Activated naive CD8-positive, alpha-beta T cell (primary cell): ENCODE measurements at regions not wholly inside any gene's neighbourhood (a gene's known extent, or its start where the extent isn't known, plus 50 kb on each side); places are given as distances from the start of the nearest gene placed in this dataset.
"Not testable (repeated sequence)": the region's sequence is repeated elsewhere in the genome, so short reads cannot be mapped to it uniquely, and the experiment has no call there.

Source experiments
- H3K27ac Mint-ChIP-seq: one replicate; pipeline ENCODE4 v1.8.0; 2021; ENCODE audit warnings: mixed read lengths
- H3K27me3 Mint-ChIP-seq: one replicate; pipeline ENCODE4 v1.8.0; 2021; ENCODE audit warnings: mixed read lengths
- H3K36me3 Mint-ChIP-seq: one replicate; pipeline ENCODE4 v1.8.0; 2021; ENCODE audit warnings: mixed read lengths
- H3K4me1 Mint-ChIP-seq: one replicate; pipeline ENCODE4 v1.8.0; 2021; ENCODE audit warnings: low read depth, mixed read lengths
- H3K4me3 Mint-ChIP-seq: one replicate; pipeline ENCODE4 v1.8.0; 2021; ENCODE audit warnings: mild to moderate bottlenecking, mixed read lengths
- H3K9me3 Mint-ChIP-seq: one replicate; pipeline ENCODE4 v1.8.0; 2021; ENCODE audit warnings: low read depth, mixed read lengths

- H3K4me1 Mint-ChIP-seq, H3K36me3 Mint-ChIP-seq, H3K9me3 Mint-ChIP-seq, H3K27ac Mint-ChIP-seq: not testable (repeated sequence)
- H3K4me3 Mint-ChIP-seq, result peak overlapping the region; percentile 75
- peaks cover 10% of the 10 kb centered on the region for H3K27me3 Mint-ChIP-seq
Observed at GRCh38 chr17:20840453-20840852, 202.4 kb downstream of the USP22 start.

- Mint-ChIP-seq H3K4me3 (peak overlapping the region; percentile 78), H3K27me3 (peaks cover 10% of the 10 kb centered on the region)
- H3K4me1 Mint-ChIP-seq, H3K36me3 Mint-ChIP-seq, H3K9me3 Mint-ChIP-seq, H3K27ac Mint-ChIP-seq: not testable (repeated sequence)
Observed at GRCh38 chr17:20840987-20841865, 201.6 kb downstream of the USP22 start.

- H3K27me3 Mint-ChIP-seq, result peaks cover 10% of the 10 kb centered on the region
Observed at GRCh38 chr17:20842012-20842411, 200.8 kb downstream of the USP22 start.

GRCh38 chr17:20843261-20843660 lies 199.6 kb downstream of the USP22 start:
- not testable (repeated sequence) for H3K4me1 Mint-ChIP-seq, H3K27ac Mint-ChIP-seq, H3K36me3 Mint-ChIP-seq, H3K9me3 Mint-ChIP-seq
- Mint-ChIP-seq H3K27me3 (peaks cover 10% of the 10 kb centered on the region), H3K4me3 (peak overlapping the region; percentile 53)

More at GRCh38 chr17:20842012-20842411, 200.8 kb downstream of the USP22 start:
- H3K36me3 Mint-ChIP-seq, H3K27ac Mint-ChIP-seq, H3K4me1 Mint-ChIP-seq, H3K9me3 Mint-ChIP-seq, H3K4me3 Mint-ChIP-seq: not testable (repeated sequence)

- H3K9me3 Mint-ChIP-seq, H3K4me1 Mint-ChIP-seq, H3K36me3 Mint-ChIP-seq, H3K27ac Mint-ChIP-seq: not testable (repeated sequence)
- Mint-ChIP-seq H3K4me3 (peak overlapping the region; percentile 40), H3K27me3 (peaks cover 10% of the 10 kb centered on the region)
Observed at GRCh38 chr17:20843799-20844553, 198.8 kb downstream of the USP22 start.

GRCh38 chr17:20848869-20849443 lies 193.9 kb downstream of the USP22 start:
- H3K4me1 Mint-ChIP-seq, result peaks cover 11% of the 10 kb centered on the region
- H3K27ac Mint-ChIP-seq, result not testable (repeated sequence)
- peaks cover 11% of the 10 kb centered on the region for H3K27me3 Mint-ChIP-seq

GRCh38 chr17:20851591-20852238 lies 191.1 kb downstream of the USP22 start:
- H3K9me3 Mint-ChIP-seq, H3K27ac Mint-ChIP-seq, H3K36me3 Mint-ChIP-seq: not testable (repeated sequence)
- Mint-ChIP-seq H3K27me3 (peaks cover 18% of the 10 kb centered on the region), H3K4me1 (peaks cover 11% of the 10 kb centered on the region), H3K4me3 (peak overlapping the region; percentile 79)

More at GRCh38 chr17:20848869-20849443, 193.9 kb downstream of the USP22 start:
- H3K36me3 Mint-ChIP-seq, H3K9me3 Mint-ChIP-seq, H3K4me3 Mint-ChIP-seq: not testable (repeated sequence)

GRCh38 chr17:20852239-20852989 lies 190.4 kb downstream of the USP22 start:
- H3K36me3 Mint-ChIP-seq, result no peaks in the 10 kb centered on the region
- no peak overlapping the region for H3K27ac Mint-ChIP-seq
- H3K4me3 Mint-ChIP-seq, result peak overlapping the region; percentile 79
- peaks cover 19% of the 10 kb centered on the region for H3K27me3 Mint-ChIP-seq
- peaks cover 11% of the 10 kb centered on the region for H3K4me1 Mint-ChIP-seq
- H3K9me3 Mint-ChIP-seq, result no peaks in the 10 kb centered on the region

GRCh38 chr17:20852990-20853370 lies 189.8 kb downstream of the USP22 start:
- Mint-ChIP-seq H3K4me1 (peaks cover 11% of the 10 kb centered on the region), H3K9me3 (no peaks in the 10 kb centered on the region), H3K27me3 (peaks cover 19% of the 10 kb centered on the region), H3K27ac (no peak overlapping the region), H3K36me3 (no peaks in the 10 kb centered on the region), H3K4me3 (peak overlapping the region; percentile 79)

- H3K27ac Mint-ChIP-seq, H3K4me3 Mint-ChIP-seq, H3K36me3 Mint-ChIP-seq, H3K9me3 Mint-ChIP-seq: not testable (repeated sequence)
- Mint-ChIP-seq H3K4me1 (peaks cover 11% of the 10 kb centered on the region), H3K27me3 (peaks cover 17% of the 10 kb centered on the region)
Observed at GRCh38 chr17:20855910-20856470, 186.8 kb downstream of the USP22 start.

- not testable (repeated sequence) for H3K4me3 Mint-ChIP-seq, H3K36me3 Mint-ChIP-seq, H3K27ac Mint-ChIP-seq
Observed at GRCh38 chr17:20866444-20867209, 176.2 kb downstream of the USP22 start.

GRCh38 chr17:20867436-20867937 lies 175.3 kb downstream of the USP22 start:
- H3K4me1 Mint-ChIP-seq, H3K27ac Mint-ChIP-seq, H3K4me3 Mint-ChIP-seq, H3K27me3 Mint-ChIP-seq, H3K36me3 Mint-ChIP-seq, H3K9me3 Mint-ChIP-seq: not testable (repeated sequence)

More at GRCh38 chr17:20866444-20867209, 176.2 kb downstream of the USP22 start:
- not testable (repeated sequence) for H3K9me3 Mint-ChIP-seq, H3K4me1 Mint-ChIP-seq, H3K27me3 Mint-ChIP-seq

- not testable (repeated sequence) for H3K27ac Mint-ChIP-seq, H3K4me3 Mint-ChIP-seq, H3K36me3 Mint-ChIP-seq, H3K9me3 Mint-ChIP-seq, H3K27me3 Mint-ChIP-seq, H3K4me1 Mint-ChIP-seq
Observed at GRCh38 chr17:20867938-20868661, 174.7 kb downstream of the USP22 start.
